Fibroblast of lung (primary cell): ENCODE measurements at regions not wholly inside any gene's neighbourhood (a gene's known extent, or its start where the extent isn't known, plus 50 kb on each side); places are given as distances from the start of the nearest gene placed in this dataset.

Source experiments
- EZH2 ChIP-seq: IDR thresholded peaks from 2 replicates; pipeline ENCODE4 v1.5.1; 2012; ENCODE audit warnings: low read length, control low read depth, mild to moderate bottlenecking; ENCODE audit errors: missing control alignments
- TF ChIP-seq, protein P1 (sequence below), 2 donors: IDR thresholded peaks in 1 of 2; conservative IDR thresholded peaks in 1 of 2; 1 replicate in 1 of 2; 2 replicates in 1 of 2; pipeline ENCODE4 v1.5.1; 2011 to 2012; ENCODE audit warnings: low read length in 2 of 2, control low read depth in 1 of 2, inconsistent platforms in 1 of 2, low read depth in 1 of 2, mild to moderate bottlenecking in 1 of 2

DNA sequence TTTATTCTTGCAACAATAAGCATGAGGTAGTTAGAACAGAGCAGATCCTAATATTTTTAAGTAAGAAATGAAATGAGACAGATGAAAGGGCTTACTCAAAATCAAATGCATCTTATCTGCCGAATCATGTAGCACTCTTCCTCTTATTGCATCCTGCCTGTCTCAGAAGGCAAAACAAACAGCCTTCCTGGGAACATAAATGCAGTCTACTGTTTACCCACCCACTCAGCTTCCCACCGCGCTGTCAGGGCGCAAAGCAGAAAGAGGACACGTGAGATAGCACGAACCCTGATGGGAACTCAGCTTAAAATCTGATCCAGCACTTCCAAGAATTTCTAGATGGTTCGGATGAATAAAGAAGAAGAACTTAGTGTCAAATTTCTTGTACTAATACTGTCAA is 114.4 kb upstream of the CDK1 start:
- TF ChIP-seq, protein P1, sequence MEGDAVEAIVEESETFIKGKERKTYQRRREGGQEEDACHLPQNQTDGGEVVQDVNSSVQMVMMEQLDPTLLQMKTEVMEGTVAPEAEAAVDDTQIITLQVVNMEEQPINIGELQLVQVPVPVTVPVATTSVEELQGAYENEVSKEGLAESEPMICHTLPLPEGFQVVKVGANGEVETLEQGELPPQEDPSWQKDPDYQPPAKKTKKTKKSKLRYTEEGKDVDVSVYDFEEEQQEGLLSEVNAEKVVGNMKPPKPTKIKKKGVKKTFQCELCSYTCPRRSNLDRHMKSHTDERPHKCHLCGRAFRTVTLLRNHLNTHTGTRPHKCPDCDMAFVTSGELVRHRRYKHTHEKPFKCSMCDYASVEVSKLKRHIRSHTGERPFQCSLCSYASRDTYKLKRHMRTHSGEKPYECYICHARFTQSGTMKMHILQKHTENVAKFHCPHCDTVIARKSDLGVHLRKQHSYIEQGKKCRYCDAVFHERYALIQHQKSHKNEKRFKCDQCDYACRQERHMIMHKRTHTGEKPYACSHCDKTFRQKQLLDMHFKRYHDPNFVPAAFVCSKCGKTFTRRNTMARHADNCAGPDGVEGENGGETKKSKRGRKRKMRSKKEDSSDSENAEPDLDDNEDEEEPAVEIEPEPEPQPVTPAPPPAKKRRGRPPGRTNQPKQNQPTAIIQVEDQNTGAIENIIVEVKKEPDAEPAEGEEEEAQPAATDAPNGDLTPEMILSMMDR (conservative IDR thresholded peaks at IDR 0.05 in 1 of 2, IDR thresholded peaks at IDR 0.05 in 1 of 2; ENCODE audit: low read depth in 1 of 2, low read length in 2 of 2) = no peak
- no peak for TF ChIP-seq EZH2
